ENCODE measurements at regions not wholly inside any gene's neighbourhood (a gene's known extent, or its start where the extent isn't known, plus 50 kb on each side); places are given as distances from the start of the nearest gene placed in this dataset.

DNA sequence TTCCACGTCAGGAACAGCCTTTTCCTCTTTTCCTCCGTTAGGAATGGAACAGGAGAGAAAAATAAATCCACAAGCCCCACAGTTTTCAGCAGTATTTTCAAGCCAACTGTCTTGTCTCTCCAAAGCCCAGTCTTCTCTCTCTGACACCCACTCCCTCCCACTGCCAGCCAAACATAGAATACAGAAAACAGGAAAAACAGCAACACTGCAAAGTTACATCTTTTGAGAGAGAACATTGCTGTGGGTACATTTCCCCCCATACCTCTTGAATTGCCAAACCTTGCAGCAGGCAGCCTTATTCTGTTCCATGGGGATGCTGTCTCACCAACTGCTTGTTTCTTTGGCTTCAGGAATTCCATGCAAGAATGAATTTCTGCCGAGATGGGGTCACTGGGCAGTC lies 355.7 kb upstream of the UMPS start:
- H3K23ac ChIP-seq (ENCODE audit: insufficient read length): no peak overlapping the region
- H3K4me2 ChIP-seq (ENCODE audit: insufficient read depth in 1 of 2, low read depth in 2 of 2, low read length in 2 of 2): no peak overlapping the region
- peaks cover 0 to 4% of the 10 kb centered on the region in 2 experiments; a peak in 1 of 4 replicates for H3K9me3 ChIP-seq (ENCODE audit: insufficient read depth in 2 of 2, low read depth in 1 of 2, low read length in 1 of 2)
- H2BK12ac ChIP-seq (ENCODE audit: low read depth, low read length): no peak overlapping the region
- H3K36me3 ChIP-seq (ENCODE audit: control insufficient read depth in 2 of 4, insufficient read depth in 4 of 4, low read length in 3 of 4): no peaks in the 10 kb centered on the region
- no peak overlapping the region for H2AK5ac ChIP-seq (ENCODE audit: low read depth, low read length)
- no peaks in the 10 kb centered on the region for H3K27me3 ChIP-seq (replicated peaks in 1 of 4; ENCODE audit: control insufficient read depth in 3 of 4, extremely low read depth in 1 of 4, insufficient read depth in 3 of 4, low read length in 3 of 4)
- H3K4me1 ChIP-seq (replicated peaks in 1 of 4; ENCODE audit: control insufficient read depth in 3 of 4, insufficient read depth in 4 of 4, low read length in 3 of 4): peaks cover 0 to 5% (median 0%) of the 10 kb centered on the region in 4 experiments; a peak in 4 of 7 replicates
- no peak overlapping the region for H4K8ac ChIP-seq (ENCODE audit: extremely low read depth, insufficient read depth, low read length)
- FAIRE-seq: no peak
- no peaks in the 10 kb centered on the region for H4K20me1 ChIP-seq (replicated peaks in 1 of 2; ENCODE audit: control insufficient read depth in 1 of 2, insufficient read depth in 2 of 2, low read length in 2 of 2)
- CTCF ChIA-PET (ENCODE audit: partially characterized antibody): interaction anchor here (1.6 kb wide), 1 partner anchor 10 kb away, joined by 5 read pairs; no protein-coding TSS in a partner anchor
- H3K18ac ChIP-seq (ENCODE audit: extremely low read depth, low read length): no peak overlapping the region
- no peak overlapping the region for H4K5ac ChIP-seq (ENCODE audit: insufficient read length, low read depth, low read length)
- no peak for DNase-seq (ENCODE audit: low read depth in 1 of 2, low spot score in 2 of 2)
- H3K79me2 ChIP-seq (ENCODE audit: control insufficient read depth in 1 of 2, insufficient read depth in 2 of 2, low read length in 2 of 2): no peaks in the 10 kb centered on the region
- no peak overlapping the region for H3K4me3 ChIP-seq (ENCODE audit: extremely low read depth in 1 of 4, insufficient read depth in 2 of 4, low read depth in 3 of 4, low read length in 4 of 4)
- no peak overlapping the region for H3K9ac ChIP-seq (replicated peaks in 1 of 4; ENCODE audit: extremely low read depth in 1 of 4, low read depth in 3 of 4, low read length in 3 of 4)
- H2BK20ac ChIP-seq (ENCODE audit: low read length): no peak overlapping the region
- no peak overlapping the region for H4K91ac ChIP-seq (replicated peaks; ENCODE audit: insufficient read length, low read length)
- 90% methylated on average over 3 of the region's 3 CpGs; no CpG with 5 or more reads in 1 of the 2 experiments for WGBS, 2 experiments (ENCODE audit: extremely low coverage in 1 of 2, insufficient coverage in 1 of 2, insufficient read length in 1 of 2, insufficient replicate concordance in 2 of 2, low coverage in 1 of 2, low lambda C conversion rate in 2 of 2, missing lambda C conversion rate in 1 of 2)
- H2BK15ac ChIP-seq (ENCODE audit: low read length): no peak overlapping the region
- H2AFZ ChIP-seq (ENCODE audit: low read length): no peak overlapping the region
- H3K27ac ChIP-seq (ENCODE audit: low read depth, low read length): no peak overlapping the region
- H2BK120ac ChIP-seq (replicated peaks; ENCODE audit: low read depth, low read length): no peak overlapping the region
- H2BK5ac ChIP-seq (ENCODE audit: low read depth, low read length): no peak overlapping the region
- no peak overlapping the region for H3K56ac ChIP-seq (replicated peaks; ENCODE audit: insufficient read length, low read depth, low read length)
- H3K79me1 ChIP-seq (ENCODE audit: low read depth, low read length): no peaks in the 10 kb centered on the region; the same call in 1 of the 2 replicates
- H3K4ac ChIP-seq (replicated peaks; ENCODE audit: insufficient read length, low read depth, low read length): no peak overlapping the region
- no peak overlapping the region for H3K14ac ChIP-seq (ENCODE audit: insufficient read length)
- no peaks in the 10 kb centered on the region for H3K23me2 ChIP-seq (ENCODE audit: low read depth, low read length)
- POLR2A ChIA-PET (ENCODE audit: partially characterized antibody): interaction anchor here (1.3 kb wide), 1 partner anchor 10 kb away, joined by 3 read pairs; no protein-coding TSS in a partner anchor
- TF ChIP-seq YY1 (IDR thresholded peaks at IDR 0.05; ENCODE audit: low read depth, low read length) (no peak), JUND (IDR thresholded peaks at IDR 0.05; ENCODE audit: low read length) (no peak), TEAD4 (IDR thresholded peaks at IDR 0.05; ENCODE audit: low read depth, low read length) (no peak), RFX5 (IDR thresholded peaks at IDR 0.05; ENCODE audit: borderline replicate concordance, low read depth, low read length) (no peak), TBP (IDR thresholded peaks at IDR 0.05; ENCODE audit: low read depth, low read length) (no peak), SAP30 (IDR thresholded peaks at IDR 0.05; ENCODE audit: insufficient read depth, insufficient replicate concordance, low read length) (no peak), POLR2AphosphoS5 (IDR thresholded peaks at IDR 0.05; ENCODE audit: low read depth, low read length) (no peak), MAFK (IDR thresholded peaks at IDR 0.05; ENCODE audit: low read depth, low read length) (no peak), CHD1 (IDR thresholded peaks at IDR 0.05; ENCODE audit: low read depth, low read length) (no peak), SP2 (IDR thresholded peaks at IDR 0.05; ENCODE audit: low read length) (no peak), CEBPB (IDR thresholded peaks at IDR 0.05; ENCODE audit: low read depth, low read length) (no peak), SIN3A (conservative IDR thresholded peaks at IDR 0.05 in 1 of 2, IDR thresholded peaks at IDR 0.05 in 1 of 2; ENCODE audit: low read depth in 1 of 2, low read length in 2 of 2) (no peak)
- TF ChIP-seq, protein P1, sequence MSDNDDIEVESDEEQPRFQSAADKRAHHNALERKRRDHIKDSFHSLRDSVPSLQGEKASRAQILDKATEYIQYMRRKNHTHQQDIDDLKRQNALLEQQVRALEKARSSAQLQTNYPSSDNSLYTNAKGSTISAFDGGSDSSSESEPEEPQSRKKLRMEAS (IDR thresholded peaks at IDR 0.05): no peak
- TF ChIP-seq, protein P2, sequence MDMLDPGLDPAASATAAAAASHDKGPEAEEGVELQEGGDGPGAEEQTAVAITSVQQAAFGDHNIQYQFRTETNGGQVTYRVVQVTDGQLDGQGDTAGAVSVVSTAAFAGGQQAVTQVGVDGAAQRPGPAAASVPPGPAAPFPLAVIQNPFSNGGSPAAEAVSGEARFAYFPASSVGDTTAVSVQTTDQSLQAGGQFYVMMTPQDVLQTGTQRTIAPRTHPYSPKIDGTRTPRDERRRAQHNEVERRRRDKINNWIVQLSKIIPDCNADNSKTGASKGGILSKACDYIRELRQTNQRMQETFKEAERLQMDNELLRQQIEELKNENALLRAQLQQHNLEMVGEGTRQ (IDR thresholded peaks at IDR 0.05; ENCODE audit: low read length): no peak
